Neutrophil (primary cell): ENCODE measurements at regions not wholly inside any gene's neighbourhood (a gene's known extent, or its start where the extent isn't known, plus 50 kb on each side); places are given as distances from the start of the nearest gene placed in this dataset.

Experiments used
- H3K27ac ChIP-seq: fragments of 200-600 bp; sonication (generic); 2 replicates; pipeline ENCODE4 v1.5.1; 2016; ENCODE audit warnings: mild to moderate bottlenecking, moderate library complexity
- H3K27me3 ChIP-seq: fragments of 200-600 bp; sonication (generic); 2 replicates; pipeline ENCODE4 v1.6.0; 2016; ENCODE audit warnings: mild to moderate bottlenecking
- H3K36me3 ChIP-seq: fragments of 200-600 bp; sonication (generic); 2 replicates; pipeline ENCODE4 v1.5.1; 2017
- H3K4me1 ChIP-seq, 2 experiments: fragments of 200-600 bp in 1 of 2; sonication (generic) in 1 of 2; 1 replicate in 1 of 2; 2 replicates in 1 of 2; pipeline versions ENCODE4 v1.5.1 to v1.6.1; 2013 to 2016; ENCODE audit warnings: low read depth in 1 of 2, low read length in 1 of 2, mild to moderate bottlenecking in 1 of 2, moderate library complexity in 1 of 2; ENCODE audit not compliant: control insufficient read depth in 1 of 2, insufficient read depth in 1 of 2
- H3K4me3 ChIP-seq, 2 experiments: fragments of 200-600 bp in 1 of 2; sonication (generic) in 1 of 2; 1 replicate in 1 of 2; 2 replicates in 1 of 2; pipeline ENCODE4 v1.5.1; 2013 to 2016; ENCODE audit warnings: low read depth in 1 of 2, low read length in 1 of 2, mild to moderate bottlenecking in 1 of 2, moderate library complexity in 1 of 2
- H3K9me3 ChIP-seq: fragments of 200-600 bp; sonication (generic); 2 replicates; pipeline ENCODE4 v1.5.1; 2016
- TF ChIP-seq, protein P1 (sequence below): fragments of 200-600 bp; sonication (generic); IDR thresholded peaks from 2 replicates; pipeline ENCODE4 v1.5.1; 2016; ENCODE audit warnings: antibody characterized with exemption

DNA sequence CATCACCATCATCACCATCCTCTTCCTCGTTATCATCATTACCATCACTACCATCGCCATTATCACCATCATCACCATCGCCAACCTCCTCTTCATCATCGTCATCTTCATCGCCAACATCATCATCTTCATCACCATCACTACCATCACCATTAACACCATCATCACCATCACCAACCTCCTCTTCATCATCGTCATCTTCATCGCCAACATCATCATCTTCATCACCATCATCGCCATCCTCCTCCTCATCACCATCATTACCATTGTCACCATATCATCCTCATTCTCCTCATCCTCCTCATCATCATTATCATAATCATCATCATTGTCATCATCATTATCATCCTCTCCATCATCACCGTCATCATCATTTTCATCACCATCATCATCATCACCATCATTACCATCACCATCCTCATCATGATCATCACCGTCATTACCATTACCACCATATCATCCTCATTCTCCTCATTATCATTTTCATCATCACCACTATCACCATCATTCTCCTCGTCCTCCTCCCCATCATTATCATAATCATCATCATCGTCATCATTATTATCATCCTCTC is 1498.7 kb downstream of the TBC1D22A start:
- no peaks in the 10 kb centered on the region for H3K27me3 ChIP-seq
- H3K4me3 ChIP-seq: no peak overlapping the region
- TF ChIP-seq, protein P1, sequence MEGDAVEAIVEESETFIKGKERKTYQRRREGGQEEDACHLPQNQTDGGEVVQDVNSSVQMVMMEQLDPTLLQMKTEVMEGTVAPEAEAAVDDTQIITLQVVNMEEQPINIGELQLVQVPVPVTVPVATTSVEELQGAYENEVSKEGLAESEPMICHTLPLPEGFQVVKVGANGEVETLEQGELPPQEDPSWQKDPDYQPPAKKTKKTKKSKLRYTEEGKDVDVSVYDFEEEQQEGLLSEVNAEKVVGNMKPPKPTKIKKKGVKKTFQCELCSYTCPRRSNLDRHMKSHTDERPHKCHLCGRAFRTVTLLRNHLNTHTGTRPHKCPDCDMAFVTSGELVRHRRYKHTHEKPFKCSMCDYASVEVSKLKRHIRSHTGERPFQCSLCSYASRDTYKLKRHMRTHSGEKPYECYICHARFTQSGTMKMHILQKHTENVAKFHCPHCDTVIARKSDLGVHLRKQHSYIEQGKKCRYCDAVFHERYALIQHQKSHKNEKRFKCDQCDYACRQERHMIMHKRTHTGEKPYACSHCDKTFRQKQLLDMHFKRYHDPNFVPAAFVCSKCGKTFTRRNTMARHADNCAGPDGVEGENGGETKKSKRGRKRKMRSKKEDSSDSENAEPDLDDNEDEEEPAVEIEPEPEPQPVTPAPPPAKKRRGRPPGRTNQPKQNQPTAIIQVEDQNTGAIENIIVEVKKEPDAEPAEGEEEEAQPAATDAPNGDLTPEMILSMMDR: no peak
- no peaks in the 10 kb centered on the region for H3K4me1 ChIP-seq
- H3K9me3 ChIP-seq: no peaks in the 10 kb centered on the region
- no peaks in the 10 kb centered on the region for H3K36me3 ChIP-seq
- H3K27ac ChIP-seq: no peak overlapping the region

DNA sequence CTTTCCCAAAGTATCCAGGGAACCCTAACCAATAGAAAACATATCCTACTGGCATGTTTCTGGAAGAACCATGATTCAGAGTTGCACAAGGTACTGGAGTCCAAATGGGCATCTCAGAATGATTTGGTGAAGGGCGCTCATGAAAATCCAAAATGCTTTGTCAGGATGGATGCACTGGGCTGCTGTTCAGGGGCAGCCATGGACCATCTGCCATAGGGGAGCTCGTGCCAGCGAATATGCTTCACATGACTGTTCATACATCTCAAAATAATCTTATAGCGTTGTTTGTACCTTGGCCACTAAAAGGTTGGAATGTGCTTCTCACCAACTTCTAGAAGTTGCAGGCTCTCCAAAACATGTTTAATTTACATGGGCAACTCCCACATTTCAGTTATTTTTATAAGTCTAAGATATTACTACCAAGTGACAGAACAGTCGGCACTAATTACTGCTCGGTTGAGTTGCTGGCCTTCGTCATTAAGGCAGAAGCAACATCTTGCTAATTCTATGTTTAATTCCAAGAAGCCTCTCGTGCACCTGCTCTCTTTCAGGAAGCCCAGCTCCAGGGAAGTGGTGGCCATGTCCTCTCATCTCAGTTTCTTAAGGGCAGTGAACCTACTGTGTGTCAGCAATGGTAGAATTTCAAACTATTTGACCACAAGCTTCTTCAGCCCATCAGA is 1497.7 kb downstream of the TBC1D22A start:
- H3K9me3 ChIP-seq: no peaks in the 10 kb centered on the region
- TF ChIP-seq, protein P1: no peak
- no peaks in the 10 kb centered on the region for H3K36me3 ChIP-seq
- H3K4me3 ChIP-seq: no peak overlapping the region
- peaks cover 4% of the 10 kb centered on the region for H3K27me3 ChIP-seq
- H3K4me1 ChIP-seq: no peaks in the 10 kb centered on the region
- no peak overlapping the region for H3K27ac ChIP-seq

DNA sequence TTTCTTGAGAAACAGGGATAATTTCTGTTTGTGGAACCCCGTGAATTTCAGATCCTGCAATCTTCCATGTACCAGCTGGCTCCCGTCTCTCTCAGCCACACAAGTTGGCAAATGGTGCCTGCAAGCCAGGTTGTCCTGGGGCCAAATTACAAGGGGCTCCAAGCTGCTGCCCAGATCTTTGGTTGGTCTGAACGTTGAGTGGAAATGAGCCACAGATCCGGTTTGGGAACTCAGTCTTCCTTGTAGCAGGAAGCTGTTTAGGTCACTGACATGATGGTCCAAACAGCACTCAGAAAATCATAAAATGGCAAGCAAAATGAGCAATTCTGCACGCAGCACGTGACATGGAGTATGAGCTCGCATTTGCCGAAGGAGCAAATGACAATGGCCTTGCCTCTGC is 1496.4 kb downstream of the TBC1D22A start:
- H3K27ac ChIP-seq: no peak overlapping the region
- peaks cover 18% of the 10 kb centered on the region for H3K27me3 ChIP-seq
- no peaks in the 10 kb centered on the region for H3K4me1 ChIP-seq
- TF ChIP-seq, protein P1: no peak
- H3K9me3 ChIP-seq: no peaks in the 10 kb centered on the region
- H3K4me3 ChIP-seq: no peak overlapping the region
- no peaks in the 10 kb centered on the region for H3K36me3 ChIP-seq

DNA sequence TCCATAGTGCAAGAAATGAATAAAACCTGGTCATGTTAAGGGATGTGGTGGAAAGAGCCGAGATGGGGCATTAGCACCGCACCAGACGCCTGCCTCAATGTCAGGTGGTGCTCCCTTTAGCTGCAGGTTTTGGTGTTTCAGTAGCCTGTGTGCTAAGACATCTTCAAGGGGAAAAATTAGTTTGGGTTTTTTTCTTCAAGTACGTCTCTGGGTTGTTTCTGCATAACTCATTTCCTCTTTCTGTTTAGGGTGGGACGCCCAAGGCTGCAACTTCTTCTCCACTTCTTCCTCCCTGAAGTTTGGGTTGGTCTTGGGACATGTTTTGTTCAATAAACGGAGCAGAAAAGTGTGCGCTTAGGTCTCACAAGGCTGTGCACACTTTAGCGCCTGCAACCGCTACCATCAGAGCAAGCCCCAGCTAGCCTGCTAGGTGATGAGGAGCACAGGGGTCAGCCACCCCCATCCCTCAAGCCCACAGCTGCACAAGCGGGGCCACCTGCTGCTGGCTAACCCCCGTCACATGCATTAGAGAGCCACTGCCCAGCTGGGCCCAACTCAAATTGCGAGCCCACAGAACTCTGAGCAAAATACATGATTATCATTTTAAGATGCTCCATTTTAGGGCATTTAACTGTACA is 1495.7 kb downstream of the TBC1D22A start:
- Histone ChIP-seq H3K9me3 (no peaks in the 10 kb centered on the region), H3K4me3 (no peak overlapping the region), H3K4me1 (no peaks in the 10 kb centered on the region), H3K27me3 (peaks cover 22% of the 10 kb centered on the region), H3K27ac (no peak overlapping the region), H3K36me3 (no peaks in the 10 kb centered on the region)
- TF ChIP-seq, protein P1: no peak

DNA sequence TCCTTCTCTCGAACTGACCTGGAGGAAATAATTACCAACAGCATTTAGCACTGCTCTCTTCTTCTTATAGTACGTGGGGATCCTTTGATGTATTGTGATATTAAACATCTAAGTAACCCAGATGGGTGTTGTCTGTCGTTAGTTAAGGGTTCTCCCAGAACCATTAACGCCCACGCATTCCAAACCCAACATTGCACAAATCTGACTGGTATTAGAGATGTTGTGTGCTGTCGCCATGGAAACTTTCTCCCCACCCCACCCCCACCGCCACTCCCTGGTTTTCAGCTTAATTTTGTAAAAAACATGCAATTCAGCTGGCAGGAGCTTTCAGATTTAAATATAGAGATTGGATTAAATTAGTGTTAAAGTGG is 1495.2 kb downstream of the TBC1D22A start:
- TF ChIP-seq, protein P1: no peak
- no peaks in the 10 kb centered on the region for H3K4me1 ChIP-seq
- no peak overlapping the region for H3K4me3 ChIP-seq
- H3K9me3 ChIP-seq: no peaks in the 10 kb centered on the region
- H3K27me3 ChIP-seq: peaks cover 22% of the 10 kb centered on the region
- no peaks in the 10 kb centered on the region for H3K36me3 ChIP-seq
- H3K27ac ChIP-seq: no peak overlapping the region
